T-helper 9 cell (primary cell): ENCODE measurements at regions not wholly inside any gene's neighbourhood (a gene's known extent, or its start where the extent isn't known, plus 50 kb on each side); places are given as distances from the start of the nearest gene placed in this dataset.
"Not testable (repeated sequence)": the region's sequence is repeated elsewhere in the genome, so short reads cannot be mapped to it uniquely, and the experiment has no call there.

ENCODE experiments used
- DNase-seq: peaks from one replicate; pipeline ENCODE4 v3.0.0-alpha.2; 2020

GRCh38 chr7:140283472-140283871 is 106.7 kb upstream of the KDM7A start:
- no peak for DNase-seq

GRCh38 chr7:140281960-140282359 is 105.2 kb upstream of the KDM7A start:
- no peak for DNase-seq

- DNase-seq, result no peak
Observed at GRCh38 chr7:140281255-140281654, 104.5 kb upstream of the KDM7A start.

GRCh38 chr7:140276001-140276400 is 99.2 kb upstream of the KDM7A start:
- DNase-seq, result no peak

GRCh38 chr7:140275069-140275965 is 98.5 kb upstream of the KDM7A start:
- DNase-seq, result no peak

- DNase-seq, result no peak
Observed at GRCh38 chr7:140273417-140273816, 96.6 kb upstream of the KDM7A start.

GRCh38 chr7:140271643-140271968 is 94.8 kb upstream of the KDM7A start:
- not testable (repeated sequence) for DNase-seq

GRCh38 chr7:140269004-140269638 is 92.3 kb upstream of the KDM7A start:
- no peak for DNase-seq

GRCh38 chr7:140267381-140268226 is 90.8 kb upstream of the KDM7A start:
- no peak for DNase-seq

GRCh38 chr7:140263277-140263676 is 86.5 kb upstream of the KDM7A start:
- DNase-seq, result peak; percentile 9

- no peak for DNase-seq
Observed at GRCh38 chr7:140262242-140262903, 85.6 kb upstream of the KDM7A start.

- DNase-seq, result no peak
Observed at GRCh38 chr7:140261522-140261921, 84.7 kb upstream of the KDM7A start.

- no peak for DNase-seq
Observed at GRCh38 chr7:140261105-140261486, 84.3 kb upstream of the KDM7A start.

GRCh38 chr7:140260352-140261104 is 83.7 kb upstream of the KDM7A start:
- no peak for DNase-seq

- not testable (repeated sequence) for DNase-seq
Observed at GRCh38 chr7:140257278-140257677, 80.5 kb upstream of the KDM7A start.

GRCh38 chr7:140254976-140255375 is 78.2 kb upstream of the KDM7A start:
- DNase-seq, result not testable (repeated sequence)

- DNase-seq, result no peak
Observed at GRCh38 chr7:140249036-140249806, 72.4 kb upstream of the KDM7A start.

GRCh38 chr7:140247559-140247958 is 70.8 kb upstream of the KDM7A start:
- DNase-seq, result no peak

GRCh38 chr7:140245611-140246105 is 68.9 kb upstream of the KDM7A start:
- DNase-seq, result no peak

GRCh38 chr7:140242057-140243031 is 65.6 kb upstream of the KDM7A start:
- DNase-seq, result no peak
